Calu3 (cell line): ENCODE measurements at regions not wholly inside any gene's neighbourhood (a gene's known extent, or its start where the extent isn't known, plus 50 kb on each side); places are given as distances from the start of the nearest gene placed in this dataset.

ENCODE experiments used
- BruUV-seq: library from RNA; stranded (reverse); fragments of 400-500 nt; replicated peaks from 2 replicates; lab custom pipeline; 2021; lab: Mats Ljungman, UMichigan
- CTCF ChIA-PET: fragments of 300-600 bp; sonication (Branson Sonifier 250); formaldehyde crosslinking; loops from one replicate; lab custom pipeline; 2022; ENCODE audit warnings: antibody characterized with exemption; lab: Charles Lee
- DNase-seq: peaks from one replicate; pipeline ENCODE4 v3.0.0; 2022
- H3K27ac Mint-ChIP-seq: one replicate; pipeline ENCODE4 v1.8.0; 2022; ENCODE audit warnings: mixed read lengths; ENCODE audit not compliant: unreplicated experiment
- H3K27me3 Mint-ChIP-seq: one replicate; pipeline ENCODE4 v1.8.0; 2022; ENCODE audit warnings: mixed read lengths; ENCODE audit not compliant: unreplicated experiment
- H3K36me3 Mint-ChIP-seq: one replicate; pipeline ENCODE4 v1.8.0; 2022; ENCODE audit warnings: mild to moderate bottlenecking, moderate library complexity, mixed read lengths; ENCODE audit not compliant: insufficient read depth, unreplicated experiment
- H3K4me1 Mint-ChIP-seq: one replicate; pipeline ENCODE4 v1.8.0; 2022; ENCODE audit warnings: mild to moderate bottlenecking, low read depth, mixed read lengths; ENCODE audit not compliant: unreplicated experiment
- H3K4me3 Mint-ChIP-seq: one replicate; pipeline ENCODE4 v1.8.0; 2022; ENCODE audit warnings: mild to moderate bottlenecking, low read depth, moderate library complexity, mixed read lengths; ENCODE audit not compliant: unreplicated experiment
- H3K9me3 Mint-ChIP-seq: one replicate; pipeline ENCODE4 v1.8.0; 2022; ENCODE audit warnings: low read depth, mixed read lengths; ENCODE audit not compliant: unreplicated experiment
- intact Hi-C: fragments of 100-400 bp; cut with micrococcal nuclease; formaldehyde crosslinking; loops from one replicate; pipeline ENCODE4 v1.10.0; 2022; ENCODE audit not compliant: unreplicated experiment
- TF ChIP-seq, protein P1 (sequence below): fragments of 200-600 bp; IDR thresholded peaks from one replicate; pipeline ENCODE4 v1.8.0; 2022; ENCODE audit warnings: antibody characterized with exemption; ENCODE audit not compliant: unreplicated experiment

DNA sequence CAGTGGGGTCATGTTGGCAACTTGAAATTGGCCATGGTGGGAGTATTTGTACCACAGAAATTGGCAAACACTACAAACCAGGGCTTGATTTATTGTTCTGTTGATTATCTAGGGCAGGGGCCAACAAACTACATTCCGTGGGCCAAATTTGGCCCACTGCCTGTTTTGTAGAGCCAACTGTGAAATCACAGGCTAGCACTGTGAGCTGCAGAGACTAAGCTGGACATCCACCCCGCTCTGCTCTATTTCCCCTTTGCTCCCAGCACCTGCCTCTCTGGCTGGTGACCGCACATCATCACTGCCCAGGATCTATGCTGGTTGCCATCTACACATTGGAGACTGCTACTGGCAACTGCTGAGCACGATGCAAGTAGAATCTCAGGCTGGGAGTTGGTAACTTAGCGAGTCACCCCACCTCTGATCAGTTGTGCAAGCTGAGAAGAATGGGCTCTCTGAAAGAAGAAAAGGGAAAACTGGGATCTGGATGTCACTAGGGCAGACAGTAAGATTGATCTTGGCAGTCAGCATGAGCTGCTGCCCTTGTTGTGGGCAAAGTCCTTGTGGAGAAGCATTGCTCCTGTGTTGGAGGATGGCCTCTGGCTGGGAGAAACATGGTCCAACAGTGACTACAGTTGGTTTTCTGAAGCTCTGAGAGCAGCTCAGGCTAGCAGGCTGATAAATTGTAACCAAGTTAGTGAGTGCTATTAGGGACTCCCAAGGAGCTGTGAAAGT, 144.7 kb upstream of the RAD23B start:
- H3K4me3 Mint-ChIP-seq: no peak overlapping the region
- intact Hi-C loops: no loop called here
- H3K9me3 Mint-ChIP-seq: no peaks in the 10 kb centered on the region
- CTCF ChIA-PET: interaction anchor here (1.2 kb wide), 1 partner anchor 33 kb away, joined by 4 read pairs; no protein-coding TSS in a partner anchor
- no peaks in the 10 kb centered on the region for H3K4me1 Mint-ChIP-seq
- no peaks in the 10 kb centered on the region for H3K36me3 Mint-ChIP-seq
- H3K27me3 Mint-ChIP-seq: peaks cover 68% of the 10 kb centered on the region
- BruUV-seq: no TSS peak
- H3K27ac Mint-ChIP-seq: no peak overlapping the region
- TF ChIP-seq, protein P1, sequence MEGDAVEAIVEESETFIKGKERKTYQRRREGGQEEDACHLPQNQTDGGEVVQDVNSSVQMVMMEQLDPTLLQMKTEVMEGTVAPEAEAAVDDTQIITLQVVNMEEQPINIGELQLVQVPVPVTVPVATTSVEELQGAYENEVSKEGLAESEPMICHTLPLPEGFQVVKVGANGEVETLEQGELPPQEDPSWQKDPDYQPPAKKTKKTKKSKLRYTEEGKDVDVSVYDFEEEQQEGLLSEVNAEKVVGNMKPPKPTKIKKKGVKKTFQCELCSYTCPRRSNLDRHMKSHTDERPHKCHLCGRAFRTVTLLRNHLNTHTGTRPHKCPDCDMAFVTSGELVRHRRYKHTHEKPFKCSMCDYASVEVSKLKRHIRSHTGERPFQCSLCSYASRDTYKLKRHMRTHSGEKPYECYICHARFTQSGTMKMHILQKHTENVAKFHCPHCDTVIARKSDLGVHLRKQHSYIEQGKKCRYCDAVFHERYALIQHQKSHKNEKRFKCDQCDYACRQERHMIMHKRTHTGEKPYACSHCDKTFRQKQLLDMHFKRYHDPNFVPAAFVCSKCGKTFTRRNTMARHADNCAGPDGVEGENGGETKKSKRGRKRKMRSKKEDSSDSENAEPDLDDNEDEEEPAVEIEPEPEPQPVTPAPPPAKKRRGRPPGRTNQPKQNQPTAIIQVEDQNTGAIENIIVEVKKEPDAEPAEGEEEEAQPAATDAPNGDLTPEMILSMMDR: no peak
- DNase-seq: no peak

DNA sequence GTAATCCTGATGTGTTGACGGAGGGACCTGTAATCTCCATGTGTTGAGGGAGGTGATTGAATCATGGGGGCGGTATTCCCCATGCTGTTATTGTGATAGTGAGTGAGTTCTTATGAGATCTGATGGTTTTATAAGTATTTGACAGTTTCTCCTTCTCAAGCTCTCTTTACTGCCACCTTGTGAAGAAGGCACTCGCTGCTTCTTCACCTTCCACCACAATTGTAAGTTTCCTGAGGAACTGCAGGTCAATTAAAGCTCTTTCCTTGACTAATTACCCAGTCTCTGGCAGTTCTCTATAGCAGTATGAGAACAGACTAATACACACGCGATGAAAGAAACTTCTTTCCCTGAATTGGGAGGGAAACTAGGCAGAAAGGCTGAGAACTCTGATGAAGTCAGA, 141.1 kb upstream of the RAD23B start:
- peaks cover 73% of the 10 kb centered on the region for H3K27me3 Mint-ChIP-seq
- TF ChIP-seq, protein P1: no peak
- BruUV-seq: no TSS peak
- CTCF ChIA-PET: no interaction called here
- no peaks in the 10 kb centered on the region for H3K4me1 Mint-ChIP-seq
- DNase-seq: no peak
- no peak overlapping the region for H3K27ac Mint-ChIP-seq
- H3K4me3 Mint-ChIP-seq: no peak overlapping the region
- no peaks in the 10 kb centered on the region for H3K9me3 Mint-ChIP-seq
- intact Hi-C loops: no loop called here
- no peaks in the 10 kb centered on the region for H3K36me3 Mint-ChIP-seq

DNA sequence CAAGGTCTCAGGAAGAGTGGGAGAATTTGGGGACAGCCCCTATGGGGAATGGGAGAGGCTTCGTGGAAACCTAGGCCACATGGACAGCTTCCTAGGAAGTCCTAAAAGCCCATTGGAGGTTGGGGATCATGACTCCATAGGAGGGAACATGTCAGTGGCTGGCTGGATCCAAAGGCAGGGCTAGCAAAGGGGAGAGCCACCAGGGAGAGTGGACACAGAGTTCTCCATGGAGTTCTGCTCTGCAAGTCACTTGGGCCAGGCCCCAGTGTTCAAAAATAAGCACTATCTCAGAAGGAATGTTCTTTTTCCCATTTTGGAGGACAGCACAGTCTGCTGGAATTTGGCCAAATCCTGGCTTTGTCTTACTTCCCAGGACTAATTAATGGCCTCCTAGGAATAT, 140.6 kb upstream of the RAD23B start:
- no peak overlapping the region for H3K27ac Mint-ChIP-seq
- H3K4me3 Mint-ChIP-seq: no peak overlapping the region
- no peaks in the 10 kb centered on the region for H3K4me1 Mint-ChIP-seq
- BruUV-seq: no TSS peak
- intact Hi-C loops: no loop called here
- no peaks in the 10 kb centered on the region for H3K9me3 Mint-ChIP-seq
- TF ChIP-seq, protein P1: no peak
- CTCF ChIA-PET: no interaction called here
- H3K36me3 Mint-ChIP-seq: no peaks in the 10 kb centered on the region
- DNase-seq: no peak
- H3K27me3 Mint-ChIP-seq: peaks cover 73% of the 10 kb centered on the region

DNA sequence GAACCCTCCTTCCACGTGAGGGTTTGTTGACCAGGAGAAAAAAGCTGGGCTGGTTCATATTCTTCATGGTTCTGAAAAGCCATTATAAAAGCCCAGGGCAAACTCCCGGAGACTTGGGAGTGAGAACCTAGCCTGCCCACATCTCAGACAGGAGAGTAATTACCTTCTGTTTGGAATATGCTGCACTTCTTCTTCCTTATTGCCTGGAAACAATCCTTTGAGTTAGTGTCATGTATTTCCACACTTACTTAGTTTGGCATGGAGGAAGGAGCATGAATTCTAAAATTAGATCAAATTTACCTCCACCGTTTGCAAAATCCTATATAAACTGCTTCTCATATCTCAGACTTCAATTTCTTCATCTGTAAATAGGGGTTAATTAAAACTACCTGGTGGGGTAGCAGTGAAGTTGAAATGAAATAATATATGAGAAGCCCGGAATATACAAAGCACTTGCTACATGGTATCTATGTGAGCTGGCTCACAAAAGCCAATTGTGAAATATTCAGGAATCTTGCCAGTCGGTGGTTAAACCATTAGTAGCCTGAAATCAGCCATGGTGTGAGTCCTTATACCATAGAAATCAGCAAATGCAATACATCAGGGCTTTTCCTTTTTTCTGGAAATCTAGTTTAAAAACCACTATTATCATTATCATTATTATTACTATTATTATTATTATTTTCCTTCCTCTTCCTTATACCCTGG, 140.0 kb upstream of the RAD23B start:
- no peak overlapping the region for H3K4me3 Mint-ChIP-seq
- H3K9me3 Mint-ChIP-seq: no peaks in the 10 kb centered on the region
- BruUV-seq: no TSS peak
- no peak overlapping the region for H3K27ac Mint-ChIP-seq
- no peaks in the 10 kb centered on the region for H3K36me3 Mint-ChIP-seq
- intact Hi-C loops: no loop called here
- TF ChIP-seq, protein P1: no peak
- no peaks in the 10 kb centered on the region for H3K4me1 Mint-ChIP-seq
- CTCF ChIA-PET: interaction anchor here (1.0 kb wide), 1 partner anchor 29 kb away, joined by 4 read pairs; no protein-coding TSS in a partner anchor
- DNase-seq: no peak
- H3K27me3 Mint-ChIP-seq: peaks cover 77% of the 10 kb centered on the region
